IMR-90 (cell line): ENCODE measurements at regions not wholly inside any gene's neighbourhood (a gene's known extent, or its start where the extent isn't known, plus 50 kb on each side); places are given as distances from the start of the nearest gene placed in this dataset.

ENCODE experiments used
- ATAC-seq: fragments of 200-7000 bp; cut with Tn5 transposase; 2 replicates; pipeline ENCODE4 v1.9.1; 2020; ENCODE audit warnings: low read depth, mild to moderate bottlenecking, moderate library complexity
- BruUV-seq: library from RNA; stranded (reverse); fragments of 400-500 nt; replicated peaks from 2 replicates; lab custom pipeline; 2021; lab: Mats Ljungman, UMichigan
- CTCF ChIA-PET: fragments of 300-600 bp; formaldehyde crosslinking; extraction: SDS; loops from one replicate; lab custom pipeline; 2021; ENCODE audit warnings: antibody characterized with exemption; lab: Yijun Ruan, JAX
- POLR2A ChIA-PET: fragments of 300-600 bp; sonication (Branson Sonifier 250); formaldehyde crosslinking; loops from one replicate; lab custom pipeline; 2022; ENCODE audit warnings: antibody characterized with exemption; ENCODE audit not compliant: unreplicated experiment; lab: Charles Lee
- DNase-seq: peaks from one replicate; pipeline ENCODE4 v3.0.0; 2013
- H2AFZ ChIP-seq: replicated peaks from 2 replicates; pipeline ENCODE3; 2013; ENCODE audit warnings: low read length, mild to moderate bottlenecking; ENCODE audit not compliant: poor library complexity
- H2AK5ac ChIP-seq: 2 replicates; pipeline ENCODE4 v1.6.1; 2013; ENCODE audit warnings: low read depth, low read length, inconsistent platforms
- H2AK9ac ChIP-seq: replicated peaks from 2 replicates; pipeline ENCODE3; 2013; ENCODE audit warnings: mild to moderate bottlenecking, low read depth, low read length, moderate library complexity; ENCODE audit not compliant: poor library complexity
- H2BK120ac ChIP-seq: 2 replicates; pipeline ENCODE4 v1.6.1; 2013; ENCODE audit warnings: low read depth, low read length, inconsistent platforms
- H2BK15ac ChIP-seq: 3 replicates; pipeline ENCODE4 v1.6.1; 2013; ENCODE audit warnings: low read depth, low read length, inconsistent platforms
- H2BK20ac ChIP-seq: 2 replicates; pipeline ENCODE4 v1.6.1; 2013; ENCODE audit warnings: low read depth, mild to moderate bottlenecking, inconsistent platforms, low read length, moderate library complexity
- H2BK5ac ChIP-seq: 2 replicates; pipeline ENCODE4 v1.6.1; 2013; ENCODE audit warnings: mild to moderate bottlenecking, low read depth, low read length, inconsistent platforms; ENCODE audit not compliant: poor library complexity, severe bottlenecking
- H3K14ac ChIP-seq: replicated peaks from 2 replicates; pipeline ENCODE4 v1.6.1; 2013; ENCODE audit warnings: low read depth, low read length, inconsistent platforms
- H3K18ac ChIP-seq: 2 replicates; pipeline ENCODE4 v1.6.1; 2013; ENCODE audit warnings: low read depth, low read length, control low read depth
- H3K23ac ChIP-seq: 2 replicates; pipeline ENCODE4 v1.6.1; 2013; ENCODE audit warnings: low read depth, low read length, inconsistent platforms
- H3K27ac ChIP-seq: 2 replicates; pipeline ENCODE4 v1.5.1; 2013; ENCODE audit warnings: mild to moderate bottlenecking, control low read depth, low read length; ENCODE audit not compliant: insufficient read depth
- H3K27me3 ChIP-seq: 2 replicates; pipeline ENCODE4 v1.6.1; 2013; ENCODE audit warnings: low read length; ENCODE audit not compliant: control insufficient read depth, insufficient read depth
- H3K36me3 ChIP-seq: 2 replicates; pipeline ENCODE4 v1.6.1; 2013; ENCODE audit warnings: low read length, mixed read lengths; ENCODE audit not compliant: control insufficient read depth, insufficient read depth
- H3K4ac ChIP-seq: 2 replicates; pipeline ENCODE4 v1.6.1; 2013; ENCODE audit warnings: low read depth, low read length, inconsistent platforms
- H3K4me1 ChIP-seq: 2 replicates; pipeline ENCODE4 v1.6.1; 2013; ENCODE audit warnings: low read length, mixed read lengths; ENCODE audit not compliant: control insufficient read depth, insufficient read depth
- H3K4me2 ChIP-seq: 2 replicates; pipeline ENCODE4 v1.6.1; 2013; ENCODE audit warnings: low read depth, mild to moderate bottlenecking, control low read depth, low read length, moderate library complexity
- H3K4me3 ChIP-seq: 2 replicates; pipeline ENCODE4 v1.5.1; 2013; ENCODE audit warnings: low read depth, mild to moderate bottlenecking, control low read depth, low read length, moderate library complexity; ENCODE audit not compliant: insufficient read depth
- H3K56ac ChIP-seq: 2 replicates; pipeline ENCODE4 v1.6.1; 2013; ENCODE audit warnings: low read length, inconsistent platforms; ENCODE audit not compliant: insufficient read depth; ENCODE audit errors: extremely low read depth
- H3K79me1 ChIP-seq, 2 experiments: 2 replicates each; pipeline ENCODE4 v1.6.1; 2013; ENCODE audit warnings: low read length in 2 of 2, inconsistent platforms in 1 of 2, low read depth in 1 of 2
- H3K9ac ChIP-seq: 2 replicates; pipeline ENCODE4 v1.6.1; 2013; ENCODE audit warnings: low read depth, low read length, control low read depth
- H3K9me1 ChIP-seq: 2 replicates; pipeline ENCODE4 v1.6.1; 2013; ENCODE audit warnings: low read length, inconsistent platforms; ENCODE audit not compliant: insufficient read depth
- H3K9me3 ChIP-seq: 2 replicates; pipeline ENCODE4 v1.6.1; 2013; ENCODE audit warnings: low read length; ENCODE audit not compliant: control insufficient read depth, insufficient read depth
- H4K20me1 ChIP-seq: 2 replicates; pipeline ENCODE4 v1.6.1; 2013; ENCODE audit warnings: low read length, inconsistent platforms; ENCODE audit not compliant: insufficient read depth
- H4K5ac ChIP-seq: 2 replicates; pipeline ENCODE4 v1.6.1; 2013; ENCODE audit warnings: mild to moderate bottlenecking, low read depth, low read length, control low read depth
- H4K8ac ChIP-seq, 2 experiments: 2 replicates each; pipeline ENCODE4 v1.6.1; 2013; ENCODE audit warnings: low read depth in 2 of 2, low read length in 2 of 2, control low read depth in 1 of 2, inconsistent platforms in 1 of 2
- H4K91ac ChIP-seq: 2 replicates; pipeline ENCODE4 v1.6.1; 2013; ENCODE audit warnings: low read depth, low read length, inconsistent platforms; ENCODE audit not compliant: insufficient read depth
- CEBPB ChIP-seq: IDR thresholded peaks from 2 replicates; pipeline ENCODE4 v1.6.1; 2012; ENCODE audit warnings: low read depth, low read length, improper control_type of control experiment
- CTCF ChIP-seq: conservative IDR thresholded peaks from 2 replicates; pipeline ENCODE4 v1.5.1; 2012; ENCODE audit warnings: mild to moderate bottlenecking, low read depth, low read length, improper control_type of control experiment
- MAFK ChIP-seq: IDR thresholded peaks from 2 replicates; pipeline ENCODE4 v1.6.1; 2012; ENCODE audit warnings: low read depth, low read length, improper control_type of control experiment
- MAZ ChIP-seq: IDR thresholded peaks from 2 replicates; pipeline ENCODE4 v1.6.1; 2012; ENCODE audit warnings: low read depth, mild to moderate bottlenecking, low read length, improper control_type of control experiment, moderate library complexity, borderline replicate concordance
- NFE2L2 ChIP-seq: fragments of 150-350 bp; IDR thresholded peaks from 2 replicates; pipeline ENCODE4 v1.6.1; 2016; ENCODE audit warnings: low read depth, mild to moderate bottlenecking, low read length
- POLR2A ChIP-seq: IDR thresholded peaks from 2 replicates; pipeline ENCODE4 v1.6.1; 2012; ENCODE audit warnings: mild to moderate bottlenecking, low read depth, low read length
- WGBS, 2 experiments: methylation state at CpG; one replicate each; pipeline versions ENCODE4 v1.1.5 to v1.1.7; 2013; ENCODE audit warnings: missing lambda C conversion rate in 2 of 2; ENCODE audit not compliant: insufficient read length in 1 of 2; ENCODE audit errors: extremely low coverage in 2 of 2; 5-methylcytosine and 5-hydroxymethylcytosine counted together
- dilution Hi-C: fragments of 300-500 bp; cut with HindIII; formaldehyde crosslinking; loops from one replicate; pipeline ENCODE4 v1.14.3; 2018; ENCODE audit warnings: low sequenced_read_pairs; ENCODE audit not compliant: unreplicated experiment
- in situ Hi-C: fragments of 300-500 bp; cut with MboI; formaldehyde crosslinking; loops from 3 replicates; pipeline ENCODE4 v1.14.3; 2019; ENCODE audit warnings: low sequenced_read_pairs, inconsistent platforms, mixed read lengths
- intact Hi-C: fragments of 100-400 bp; cut with micrococcal nuclease; formaldehyde crosslinking; loops from 2 replicates; pipeline ENCODE4 v1.10.0; 2022

- Histone ChIP-seq H3K9ac (no peak overlapping the region), H3K79me1 (no peaks in the 10 kb centered on the region), H3K56ac (no peak overlapping the region), H3K4me2 (no peak overlapping the region), H3K27ac (no peak overlapping the region), H4K20me1 (no peaks in the 10 kb centered on the region), H2AFZ (no peak overlapping the region), H2AK9ac (no peak overlapping the region), H3K27me3 (no peaks in the 10 kb centered on the region), H2AK5ac (no peak overlapping the region), H3K23ac (no peak overlapping the region), H4K91ac (no peak overlapping the region), H2BK20ac (no peak overlapping the region), H3K4me1 (no peaks in the 10 kb centered on the region), H3K9me3 (peaks cover 4% of the 10 kb centered on the region), H3K36me3 (no peaks in the 10 kb centered on the region), H4K5ac (no peak overlapping the region), H3K4ac (no peak overlapping the region), H3K9me1 (no peaks in the 10 kb centered on the region), H4K8ac (no peak overlapping the region), H2BK15ac (no peak overlapping the region), H2BK5ac (no peak overlapping the region), H3K4me3 (no peak overlapping the region), H2BK120ac (no peak overlapping the region), H3K14ac (no peak overlapping the region), H3K18ac (no peak overlapping the region)
- WGBS, 2 experiments = no CpG with 5 or more reads among the region's 3 CpGs
- intact Hi-C loops = no loop called here
- no peak for ATAC-seq
- dilution Hi-C loops = no loop called here
- no peak for TF ChIP-seq POLR2A
- no peak for TF ChIP-seq CEBPB
- TF ChIP-seq MAZ = no peak
- no peak for TF ChIP-seq NFE2L2
- no peak for TF ChIP-seq MAFK
- TF ChIP-seq CTCF = no peak
- in situ Hi-C loops = no loop called here
- no peak for DNase-seq
- no TSS peak for BruUV-seq
- CTCF ChIA-PET = no interaction called here
- POLR2A ChIA-PET = no interaction called here
Observed at GRCh38 chr6:95768539-95768938, 191.2 kb downstream of the MANEA start.
